SKM-1 (cell line): ENCODE measurements at regions not wholly inside any gene's neighbourhood (a gene's known extent, or its start where the extent isn't known, plus 50 kb on each side); places are given as distances from the start of the nearest gene placed in this dataset.

Experiments used
- DNase-seq: peaks from one replicate; lab custom pipeline; 2025; ENCODE audit not compliant: unreplicated experiment; lab: John Stamatoyannopoulos, UW

- DNase-seq = no peak
Measured at GRCh38 chr20:24199501-24199900, 210.9 kb upstream of the GGTLC1 start.

GRCh38 chr20:24194143-24194542, 205.6 kb upstream of the GGTLC1 start:
- DNase-seq = no peak

GRCh38 chr20:24190905-24191304, 202.3 kb upstream of the GGTLC1 start:
- DNase-seq = no peak

GRCh38 chr20:24185791-24186190, 197.2 kb upstream of the GGTLC1 start:
- DNase-seq = no peak

- DNase-seq = no peak
Measured at GRCh38 chr20:24181151-24181550, 192.6 kb upstream of the GGTLC1 start.

GRCh38 chr20:24169256-24169655, 180.7 kb upstream of the GGTLC1 start:
- no peak for DNase-seq

- DNase-seq = no peak
Measured at GRCh38 chr20:24166412-24166811, 177.8 kb upstream of the GGTLC1 start.

GRCh38 chr20:24166123-24166381, 177.5 kb upstream of the GGTLC1 start:
- no peak for DNase-seq

- no peak for DNase-seq
Measured at GRCh38 chr20:24165301-24166122, 176.9 kb upstream of the GGTLC1 start.

GRCh38 chr20:24164360-24164759, 175.8 kb upstream of the GGTLC1 start:
- DNase-seq = no peak

GRCh38 chr20:24163506-24163905, 174.9 kb upstream of the GGTLC1 start:
- DNase-seq = no peak

- DNase-seq = no peak
Measured at GRCh38 chr20:24160563-24161281, 172.1 kb upstream of the GGTLC1 start.

GRCh38 chr20:24158281-24158680, 169.7 kb upstream of the GGTLC1 start:
- no peak for DNase-seq

- DNase-seq = no peak
Measured at GRCh38 chr20:24157213-24157612, 168.6 kb upstream of the GGTLC1 start.

GRCh38 chr20:24153101-24154040, 164.8 kb upstream of the GGTLC1 start:
- no peak for DNase-seq

- DNase-seq = no peak
Measured at GRCh38 chr20:24151621-24152294, 163.2 kb upstream of the GGTLC1 start.

GRCh38 chr20:24150406-24150805, 161.8 kb upstream of the GGTLC1 start:
- no peak for DNase-seq

- DNase-seq = no peak
Measured at GRCh38 chr20:24149881-24150307, 161.3 kb upstream of the GGTLC1 start.

- DNase-seq = no peak
Measured at GRCh38 chr20:24149175-24149574, 160.6 kb upstream of the GGTLC1 start.

GRCh38 chr20:24148372-24148771, 159.8 kb upstream of the GGTLC1 start:
- DNase-seq = peak; percentile 16

- DNase-seq = no peak
Measured at GRCh38 chr20:24147961-24148360, 159.4 kb upstream of the GGTLC1 start.
